HepG2 (cell line): ENCODE measurements at regions not wholly inside any gene's neighbourhood (a gene's known extent, or its start where the extent isn't known, plus 50 kb on each side); places are given as distances from the start of the nearest gene placed in this dataset.

ENCODE experiments used
- ATAC-seq: fragments of 200-7000 bp; cut with Tn5 transposase; 3 replicates; pipeline ENCODE4 v1.9.1; 2020; ENCODE audit warnings: mild to moderate bottlenecking, moderate library complexity
- BruUV-seq: library from RNA; stranded (reverse); fragments of 400-500 nt; replicated peaks from 2 replicates; lab custom pipeline; 2021; lab: Mats Ljungman, UMichigan
- CTCF ChIA-PET: fragments of 300-600 bp; formaldehyde crosslinking; extraction: SDS; loops from one replicate; lab custom pipeline; 2021; ENCODE audit warnings: low total read pairs, inconsistent platforms, low intra/inter-chr PET ratio; lab: Yijun Ruan, JAX
- POLR2A ChIA-PET: fragments of 350-600 bp; sonication (Branson Sonifier 250); formaldehyde crosslinking; loops from one replicate; lab custom pipeline; 2020; ENCODE audit warnings: antibody characterized with exemption, inconsistent platforms; lab: Yijun Ruan, JAX
- DNase-seq: peaks from one replicate; pipeline ENCODE4 v3.0.0-alpha.2; 2015; ENCODE audit warnings: low spot score
- FAIRE-seq: peaks from 3 replicates; lab custom pipeline; 2011; peaks lifted over from hg19 to GRCh38; lab: Jason Lieb, UNC
- H2AFZ ChIP-seq: one replicate; pipeline ENCODE4 v1.6.1; 2011; ENCODE audit warnings: low read length, inconsistent platforms
- H3K27ac ChIP-seq: fragments of 300-600 bp; 3 replicates; pipeline ENCODE4 v1.8.0; 2011; ENCODE audit warnings: mixed run types, mild to moderate bottlenecking, mixed read lengths, low read length, inconsistent platforms; ENCODE audit not compliant: insufficient read depth; ENCODE audit errors: extremely low read length
- H3K27me3 ChIP-seq, 2 experiments: fragments of 200-600 bp in 1 of 2; 2 replicates in 1 of 2; 3 replicates in 1 of 2; pipeline versions ENCODE4 v1.6.0 to v1.8.0; 2011; ENCODE audit warnings: low read length in 2 of 2, mild to moderate bottlenecking in 2 of 2, moderate library complexity in 2 of 2, inconsistent platforms in 1 of 2; ENCODE audit not compliant: insufficient read depth in 2 of 2, control insufficient read depth in 1 of 2
- H3K36me3 ChIP-seq, 2 experiments: fragments of 200-600 bp in 1 of 2; replicated peaks in 1 of 2; 2 replicates in 1 of 2; 3 replicates in 1 of 2; pipeline versions ENCODE4 v1.5.1 to v1.8.0; 2011; ENCODE audit warnings: low read length in 2 of 2, inconsistent platforms in 1 of 2; ENCODE audit not compliant: insufficient read depth in 2 of 2, control insufficient read depth in 1 of 2
- H3K4me1 ChIP-seq: 2 replicates; pipeline ENCODE4 v1.5.1; 2012; ENCODE audit warnings: low read length, inconsistent platforms; ENCODE audit not compliant: insufficient read depth
- H3K4me2 ChIP-seq: 2 replicates; pipeline ENCODE4 v1.6.0; 2011; ENCODE audit warnings: low read depth, low read length, inconsistent platforms
- H3K4me3 ChIP-seq, 3 experiments: fragments of 200-600 bp in 1 of 3; sonication (generic), shearing (Covaris generic) in 1 of 3; replicated peaks in 1 of 3; 2 replicates each; pipeline ENCODE4 v1.5.1; 2011 to 2016; ENCODE audit warnings: low read length in 3 of 3, inconsistent platforms in 2 of 3, low read depth in 2 of 3, mild to moderate bottlenecking in 2 of 3, control low read depth in 1 of 3, mixed read lengths in 1 of 3; ENCODE audit not compliant: insufficient read depth in 1 of 3
- H3K79me2 ChIP-seq: one replicate; pipeline ENCODE4 v1.6.1; 2011; ENCODE audit warnings: low read length, inconsistent platforms; ENCODE audit not compliant: insufficient read depth
- H3K9ac ChIP-seq: 2 replicates; pipeline ENCODE4 v1.6.0; 2011; ENCODE audit warnings: mild to moderate bottlenecking, low read depth, low read length, inconsistent platforms; ENCODE audit not compliant: insufficient read depth
- H3K9me3 ChIP-seq: 2 replicates; pipeline ENCODE4 v1.5.1; 2012; ENCODE audit warnings: mild to moderate bottlenecking, low read length
- H4K20me1 ChIP-seq: 2 replicates; pipeline ENCODE4 v1.6.0; 2011; ENCODE audit warnings: inconsistent platforms, mild to moderate bottlenecking, low read length, moderate library complexity; ENCODE audit not compliant: insufficient read depth
- BCL6 ChIP-seq: IDR thresholded peaks from 2 replicates; pipeline ENCODE4 v1.6.1; 2016; ENCODE audit warnings: missing genetic modification reagents, missing compliant biosample characterization
- CBX1 ChIP-seq: IDR thresholded peaks from one replicate; pipeline ENCODE4 v1.6.1; 2016; ENCODE audit warnings: antibody characterized with exemption, low read depth
- KDM5A ChIP-seq: fragments of 200-600 bp; sonication (generic); IDR thresholded peaks from 2 replicates; pipeline ENCODE4 v1.7.0; 2018; ENCODE audit warnings: antibody characterized with exemption, mild to moderate bottlenecking, low read length, borderline replicate concordance
- NFE2L1 ChIP-seq: sonication (generic); formaldehyde crosslinking; IDR thresholded peaks from 2 replicates; pipeline ENCODE4 v1.4.0; 2020; ENCODE audit warnings: missing genetic modification reagents, mild to moderate bottlenecking, borderline replicate concordance
- PAF1 ChIP-seq: IDR thresholded peaks from 2 replicates; pipeline ENCODE4 v1.6.1; 2016; ENCODE audit warnings: missing genetic modification reagents, missing compliant biosample characterization
- POLR2G ChIP-seq: fragments of 200-400 bp; formaldehyde crosslinking; IDR thresholded peaks from 2 replicates; pipeline ENCODE4 v1.6.1; 2018; ENCODE audit warnings: mild to moderate bottlenecking, low read depth, low read length, moderate library complexity
- SP4 ChIP-seq: sonication (generic); formaldehyde crosslinking; IDR thresholded peaks from 2 replicates; pipeline ENCODE4 v1.8.1; 2023; ENCODE audit warnings: mild to moderate bottlenecking, missing genetic modification reagents
- STAT6 ChIP-seq: sonication (generic); formaldehyde crosslinking; IDR thresholded peaks from 2 replicates; pipeline ENCODE4 v1.4.0; 2020; ENCODE audit warnings: missing genetic modification reagents, mild to moderate bottlenecking, borderline replicate concordance
- TFAP4 ChIP-seq: sonication (generic); IDR thresholded peaks from 2 replicates; pipeline ENCODE4 v1.6.1; 2016; ENCODE audit warnings: low read depth, borderline replicate concordance
- ZFYVE20 ChIP-seq: sonication (generic); formaldehyde crosslinking; IDR thresholded peaks from 2 replicates; pipeline ENCODE4 v1.8.0; 2023; ENCODE audit warnings: low read depth, mild to moderate bottlenecking, moderate library complexity, missing genetic modification reagents, borderline replicate concordance
- ZKSCAN5 ChIP-seq: sonication (generic); formaldehyde crosslinking; IDR thresholded peaks from 2 replicates; pipeline ENCODE4 v1.5.1; 2020; ENCODE audit warnings: mild to moderate bottlenecking, missing genetic modification reagents
- ZNF207 ChIP-seq: fragments of 450-650 bp; IDR thresholded peaks from 2 replicates; pipeline ENCODE4 v1.6.1; 2016; ENCODE audit warnings: antibody characterized with exemption, borderline replicate concordance
- ZNF547 ChIP-seq: sonication (generic); formaldehyde crosslinking; IDR thresholded peaks from 2 replicates; pipeline ENCODE4 v1.5.1; 2020; ENCODE audit warnings: mild to moderate bottlenecking, missing genetic modification reagents
- ZNF557 ChIP-seq: sonication (generic); formaldehyde crosslinking; IDR thresholded peaks from 2 replicates; pipeline ENCODE4 v1.4.0; 2020; ENCODE audit warnings: missing genetic modification reagents
- ZNF567 ChIP-seq: sonication (generic); formaldehyde crosslinking; IDR thresholded peaks from 2 replicates; pipeline ENCODE4 v1.8.1; 2023; ENCODE audit warnings: mild to moderate bottlenecking, missing genetic modification reagents, borderline replicate concordance
- ZNF576 ChIP-seq: sonication (generic); formaldehyde crosslinking; IDR thresholded peaks from 2 replicates; pipeline ENCODE4 v1.4.0; 2020; ENCODE audit warnings: mild to moderate bottlenecking, missing genetic modification reagents
- ZNF580 ChIP-seq: IDR thresholded peaks from 2 replicates; pipeline ENCODE4 v1.6.1; 2016; ENCODE audit warnings: low read depth, borderline replicate concordance
- WGBS: methylation state at CpG from one replicate; pipeline ENCODE4 v1.1.6; 2017; ENCODE audit warnings: low lambda C conversion rate; 5-methylcytosine and 5-hydroxymethylcytosine counted together
- in situ Hi-C: cut with HindIII; loops from 2 replicates; pipeline ENCODE4 v1.10.0; 2017; ENCODE audit warnings: low pct_unique_long_range_greater_than_20kb; ENCODE audit not compliant: extremely low pct_ligation_motif_present
- intact Hi-C: fragments of 100-400 bp; cut with micrococcal nuclease; formaldehyde crosslinking; loops from one replicate; pipeline ENCODE4 v1.10.0; 2022; ENCODE audit not compliant: unreplicated experiment

GRCh38 chr19:28498404-28498976 is 714.5 kb downstream of the UQCRFS1 start:
- intact Hi-C loops (no loop called here), in situ Hi-C loops (no loop called here)
- Histone ChIP-seq H3K4me3 (no peak overlapping the region), H3K27me3 (no peaks in the 10 kb centered on the region), H3K79me2 (no peaks in the 10 kb centered on the region), H3K4me2 (no peak overlapping the region), H3K9ac (no peak overlapping the region), H4K20me1 (no peaks in the 10 kb centered on the region), H2AFZ (no peak overlapping the region), H3K4me1 (no peaks in the 10 kb centered on the region), H3K36me3 (no peaks in the 10 kb centered on the region), H3K27ac (no peak overlapping the region), H3K9me3 (peaks cover 74% of the 10 kb centered on the region)
- DNase-seq (no peak), FAIRE-seq (no peak), ATAC-seq (no peak)
- CTCF ChIA-PET, result no interaction called here
- POLR2A ChIA-PET, result no interaction called here
- 74% methylated on average over 7 of the region's 7 CpGs for WGBS
- BruUV-seq, result no TSS peak
- TF ChIP-seq ZNF576 (CRISPR knock-in tag) (no peak), ZNF580 (CRISPR knock-in tag) (no peak), ZNF547 (CRISPR knock-in tag) (no peak), ZKSCAN5 (no peak), STAT6 (CRISPR knock-in tag) (no peak), CBX1 (no peak), POLR2G (no peak), PAF1 (CRISPR knock-in tag) (no peak), NFE2L1 (no peak), ZNF557 (CRISPR knock-in tag) (no peak), ZNF567 (CRISPR knock-in tag) (no peak), SP4 (CRISPR knock-in tag) (no peak), KDM5A (no peak), ZFYVE20 (CRISPR knock-in tag) (no peak), BCL6 (CRISPR knock-in tag) (no peak), TFAP4 (no peak), ZNF207 (no peak)
